Endothelial cell of umbilical vein (primary cell): ENCODE measurements at regions not wholly inside any gene's neighbourhood (a gene's known extent, or its start where the extent isn't known, plus 50 kb on each side); places are given as distances from the start of the nearest gene placed in this dataset.

Source experiments
- BruUV-seq: library from RNA; stranded (reverse); fragments of 400-500 nt; replicated peaks from 2 replicates; lab custom pipeline; 2021; lab: Mats Ljungman, UMichigan
- CTCF ChIA-PET: fragments of 300-600, 350-600 bp; sonication (Branson Sonifier 250); formaldehyde crosslinking; loops from one replicate; lab custom pipeline; 2021; ENCODE audit warnings: antibody characterized with exemption, inconsistent platforms; lab: Charles Lee
- POLR2A ChIA-PET: fragments of 300-600, 350-600 bp; sonication (Branson Sonifier 250); formaldehyde crosslinking; loops from one replicate; lab custom pipeline; 2021; ENCODE audit warnings: antibody characterized with exemption, inconsistent platforms; lab: Charles Lee
- DNase-seq: peaks from one replicate; pipeline ENCODE4 v3.0.0-alpha.2; 2011; ENCODE audit warnings: low read depth, low spot score
- FAIRE-seq: peaks from 2 replicates; lab custom pipeline; 2011; peaks lifted over from hg19 to GRCh38; lab: Jason Lieb, UNC
- H2AFZ ChIP-seq: 2 replicates; pipeline ENCODE4 v1.6.0; 2012; ENCODE audit warnings: low read depth, low read length, control low read depth, inconsistent platforms
- H3K27ac ChIP-seq: 2 replicates; pipeline ENCODE4 v1.5.1; 2011; ENCODE audit warnings: low read depth, mild to moderate bottlenecking, control low read depth, low read length, moderate library complexity; ENCODE audit not compliant: insufficient read depth
- H3K27me3 ChIP-seq, 2 experiments: 2 replicates each; pipeline versions ENCODE4 v1.6.0 to v1.6.1; 2011; ENCODE audit warnings: low read length in 2 of 2, mixed read lengths in 1 of 2; ENCODE audit not compliant: control insufficient read depth in 2 of 2, insufficient read depth in 2 of 2
- H3K36me3 ChIP-seq, 2 experiments: 2 replicates in 1 of 2; 3 replicates in 1 of 2; pipeline ENCODE4 v1.5.1; 2011; ENCODE audit warnings: low read length in 2 of 2, mild to moderate bottlenecking in 1 of 2, moderate library complexity in 1 of 2; ENCODE audit not compliant: control insufficient read depth in 2 of 2, insufficient read depth in 2 of 2; ENCODE audit errors: extremely low read depth in 1 of 2
- H3K4me1 ChIP-seq: 3 replicates; pipeline ENCODE4 v1.5.1; 2011; ENCODE audit warnings: mild to moderate bottlenecking, low read length; ENCODE audit not compliant: control insufficient read depth, insufficient read depth; ENCODE audit errors: extremely low read depth
- H3K4me2 ChIP-seq: 2 replicates; pipeline ENCODE4 v1.6.1; 2011; ENCODE audit warnings: low read length, control low read depth, mixed read lengths; ENCODE audit not compliant: insufficient read depth
- H3K4me3 ChIP-seq, 3 experiments: fragments of 200-600 bp in 1 of 3; sonication (generic), shearing (Covaris generic) in 1 of 3; replicated peaks in 1 of 3; 2 replicates each; pipeline ENCODE4 v1.5.1; 2011 to 2016; ENCODE audit warnings: control low read depth in 3 of 3, low read length in 3 of 3, mild to moderate bottlenecking in 2 of 3, inconsistent platforms in 1 of 3, low read depth in 1 of 3, moderate library complexity in 1 of 3; ENCODE audit not compliant: insufficient read depth in 1 of 3
- H3K79me2 ChIP-seq: 2 replicates; pipeline ENCODE4 v1.6.0; 2012; ENCODE audit warnings: low read length, inconsistent platforms; ENCODE audit not compliant: control insufficient read depth, insufficient read depth
- H3K9ac ChIP-seq: replicated peaks from 2 replicates; pipeline ENCODE3; 2011; ENCODE audit warnings: low read length, control low read depth; ENCODE audit not compliant: insufficient read depth; ENCODE audit errors: extremely low read depth
- H3K9me1 ChIP-seq: replicated peaks from 3 replicates; pipeline ENCODE4 v1.6.0; 2011; ENCODE audit warnings: mild to moderate bottlenecking, low read length; ENCODE audit not compliant: control insufficient read depth, insufficient read depth; ENCODE audit errors: extremely low read depth
- H3K9me3 ChIP-seq: replicated peaks from 2 replicates; pipeline ENCODE4 v1.5.1; 2012; ENCODE audit warnings: low read length, inconsistent platforms; ENCODE audit not compliant: control insufficient read depth, insufficient read depth
- H4K20me1 ChIP-seq: replicated peaks from 2 replicates; pipeline ENCODE3; 2011; ENCODE audit warnings: mild to moderate bottlenecking, low read length; ENCODE audit not compliant: control insufficient read depth, insufficient read depth; ENCODE audit errors: extremely low read depth
- JUN ChIP-seq: IDR thresholded peaks from 2 replicates; pipeline ENCODE4 v1.6.1; 2011; ENCODE audit warnings: borderline replicate concordance, low read depth; ENCODE audit not compliant: insufficient read length, insufficient read depth
- MYC ChIP-seq: IDR thresholded peaks from one replicate; pipeline ENCODE4 v1.6.1; 2011; ENCODE audit warnings: mild to moderate bottlenecking, low read depth, low read length
- POLR2AphosphoS5 ChIP-seq: IDR thresholded peaks from 2 replicates; pipeline ENCODE4 v1.6.1; 2012; ENCODE audit warnings: low read depth, mild to moderate bottlenecking, control low read depth, low read length, moderate library complexity; ENCODE audit not compliant: insufficient read depth
- dilution Hi-C: fragments of 300-500 bp; cut with MboI; formaldehyde crosslinking; loops from one replicate; pipeline ENCODE4 v1.15.0; 2019; ENCODE audit warnings: low sequenced_read_pairs; ENCODE audit not compliant: extremely low pct_ligation_motif_present
- intact Hi-C: fragments of 100-400 bp; cut with micrococcal nuclease; formaldehyde crosslinking; loops from one replicate; pipeline ENCODE4 v1.10.0; 2022
- TF ChIP-seq, protein P1 (sequence below): IDR thresholded peaks from 2 replicates; pipeline ENCODE4 v1.6.1; 2011; ENCODE audit not compliant: insufficient read depth, insufficient read length
- TF ChIP-seq, protein P2 (sequence below), 2 donors: IDR thresholded peaks; 1 replicate in 1 of 2; 2 replicates in 1 of 2; pipeline ENCODE4 v1.5.1; 2011; ENCODE audit warnings: low read length in 2 of 2, mild to moderate bottlenecking in 2 of 2, moderate library complexity in 2 of 2, control low read depth in 1 of 2, inconsistent platforms in 1 of 2, low read depth in 1 of 2; ENCODE audit not compliant: insufficient read depth in 1 of 2; ENCODE audit errors: extremely low read depth in 1 of 2

DNA sequence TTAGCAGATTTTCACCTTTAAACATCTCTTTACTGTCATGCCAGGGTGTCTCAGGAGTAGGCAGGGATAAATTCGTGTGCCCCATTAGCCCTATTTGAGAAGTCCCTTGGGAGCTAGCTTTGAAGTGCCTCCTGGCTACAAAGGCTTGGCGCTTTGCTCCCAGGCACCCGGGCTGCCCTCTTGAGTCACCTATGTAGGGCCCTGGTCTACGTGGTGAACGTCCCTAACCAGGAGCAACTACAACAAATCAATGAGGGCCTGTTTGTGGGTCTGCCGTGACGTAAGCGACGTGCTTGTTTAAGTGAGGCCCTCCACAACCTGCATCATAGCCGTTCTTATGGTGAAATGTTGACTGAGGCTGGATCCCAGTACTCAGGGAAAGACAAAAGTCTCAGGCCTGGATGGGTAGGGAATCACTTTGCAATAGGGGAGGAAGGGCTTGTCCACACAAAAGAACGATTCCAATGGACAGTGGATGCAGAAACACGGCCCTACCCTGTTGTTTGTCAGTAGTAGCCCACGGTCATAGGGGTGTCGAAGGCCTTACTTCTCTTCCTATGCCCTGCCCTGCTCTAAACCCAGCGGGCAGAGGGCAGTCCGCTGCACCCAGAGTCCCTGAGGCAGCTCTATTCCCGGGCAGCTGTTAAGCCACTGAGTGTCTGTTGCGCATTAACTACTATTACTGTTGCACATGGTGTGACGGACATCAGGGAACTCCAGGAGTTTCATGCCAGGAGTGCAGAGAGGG lies 93.9 kb downstream of the INHBB start:
- DNase-seq: no peak
- dilution Hi-C loops (no loop called here), intact Hi-C loops (loop anchor here (10.0 kb wide), 1 partner anchor 235 kb away; no protein-coding TSS in a partner anchor)
- no peaks in the 10 kb centered on the region for H3K9me3 ChIP-seq
- FAIRE-seq: no peak
- no peak overlapping the region for H3K9ac ChIP-seq
- ChIA-PET CTCF (interaction anchor here (1.2 kb wide), 1 partner anchor 241 kb away, joined by 3 read pairs; no protein-coding TSS in a partner anchor), POLR2A (no interaction called here)
- no peaks in the 10 kb centered on the region for H3K36me3 ChIP-seq
- H2AFZ ChIP-seq: no peak overlapping the region
- H3K9me1 ChIP-seq: no peaks in the 10 kb centered on the region
- H3K27me3 ChIP-seq: peaks cover 32 to 37% of the 10 kb centered on the region in 2 experiments
- H3K4me1 ChIP-seq: no peaks in the 10 kb centered on the region
- H4K20me1 ChIP-seq: no peaks in the 10 kb centered on the region
- BruUV-seq: no TSS peak
- H3K79me2 ChIP-seq: no peaks in the 10 kb centered on the region
- no peak overlapping the region for H3K27ac ChIP-seq
- no peak overlapping the region for H3K4me3 ChIP-seq
- H3K4me2 ChIP-seq: no peak overlapping the region
- TF ChIP-seq, protein P1, sequence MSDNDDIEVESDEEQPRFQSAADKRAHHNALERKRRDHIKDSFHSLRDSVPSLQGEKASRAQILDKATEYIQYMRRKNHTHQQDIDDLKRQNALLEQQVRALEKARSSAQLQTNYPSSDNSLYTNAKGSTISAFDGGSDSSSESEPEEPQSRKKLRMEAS: no peak
- TF ChIP-seq JUN: no peak
- no peak for TF ChIP-seq MYC
- no peak for TF ChIP-seq POLR2AphosphoS5
- TF ChIP-seq, protein P2, sequence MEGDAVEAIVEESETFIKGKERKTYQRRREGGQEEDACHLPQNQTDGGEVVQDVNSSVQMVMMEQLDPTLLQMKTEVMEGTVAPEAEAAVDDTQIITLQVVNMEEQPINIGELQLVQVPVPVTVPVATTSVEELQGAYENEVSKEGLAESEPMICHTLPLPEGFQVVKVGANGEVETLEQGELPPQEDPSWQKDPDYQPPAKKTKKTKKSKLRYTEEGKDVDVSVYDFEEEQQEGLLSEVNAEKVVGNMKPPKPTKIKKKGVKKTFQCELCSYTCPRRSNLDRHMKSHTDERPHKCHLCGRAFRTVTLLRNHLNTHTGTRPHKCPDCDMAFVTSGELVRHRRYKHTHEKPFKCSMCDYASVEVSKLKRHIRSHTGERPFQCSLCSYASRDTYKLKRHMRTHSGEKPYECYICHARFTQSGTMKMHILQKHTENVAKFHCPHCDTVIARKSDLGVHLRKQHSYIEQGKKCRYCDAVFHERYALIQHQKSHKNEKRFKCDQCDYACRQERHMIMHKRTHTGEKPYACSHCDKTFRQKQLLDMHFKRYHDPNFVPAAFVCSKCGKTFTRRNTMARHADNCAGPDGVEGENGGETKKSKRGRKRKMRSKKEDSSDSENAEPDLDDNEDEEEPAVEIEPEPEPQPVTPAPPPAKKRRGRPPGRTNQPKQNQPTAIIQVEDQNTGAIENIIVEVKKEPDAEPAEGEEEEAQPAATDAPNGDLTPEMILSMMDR (IDR thresholded peaks at IDR 0.05; ENCODE audit: extremely low read depth in 1 of 2, insufficient read depth in 1 of 2, low read depth in 1 of 2, low read length in 2 of 2): no peak
